ENCODE measurements at regions not wholly inside any gene's neighbourhood (a gene's known extent, or its start where the extent isn't known, plus 50 kb on each side); places are given as distances from the start of the nearest gene placed in this dataset.

- Histone ChIP-seq H3K9me3 (replicated peaks in 1 of 2; ENCODE audit: control insufficient read depth in 1 of 2, insufficient read depth in 1 of 2, low read length in 2 of 2) (peaks cover 0 to 13% of the 10 kb centered on the region in 2 donors), H3K4me3 (replicated peaks in 1 of 3; ENCODE audit: low read depth in 2 of 3, low read length in 3 of 3) (no peak overlapping the region), H3K27me3 (ENCODE audit: control insufficient read depth in 2 of 2, insufficient read depth in 2 of 2, low read length in 2 of 2) (peaks cover 43 to 62% of the 10 kb centered on the region in 2 donors), H3K79me2 (ENCODE audit: insufficient read depth, low read length) (no peaks in the 10 kb centered on the region), H3K27ac (ENCODE audit: low read depth in 1 of 2, low read length in 2 of 2) (no peak overlapping the region), H3K36me3 (replicated peaks in 1 of 2; ENCODE audit: control insufficient read depth in 1 of 2, insufficient read depth in 2 of 2, low read length in 2 of 2) (no peaks in the 10 kb centered on the region), H2AFZ (ENCODE audit: insufficient read depth, low read depth, low read length, poor library complexity, severe bottlenecking) (no peak overlapping the region), H3K4me2 (replicated peaks; ENCODE audit: extremely low read depth, low read length, poor library complexity, severe bottlenecking) (no peak overlapping the region), H3K4me1 (ENCODE audit: control insufficient read depth in 1 of 2, insufficient read depth in 2 of 2, low read length in 2 of 2) (no peaks in the 10 kb centered on the region), H4K20me1 (ENCODE audit: insufficient read depth, low read length) (no peaks in the 10 kb centered on the region), H3K9ac (ENCODE audit: insufficient read depth, low read length, poor library complexity, severe bottlenecking) (no peak overlapping the region)
- intact Hi-C loops (cut with micrococcal nuclease): no loop called here
- Mint-ChIP-seq H3K4me1 (peaks cover 3% of the 10 kb centered on the region), H3K27me3 (ENCODE audit: low read depth in 3 of 3) (peaks cover 26 to 69% (median 33%) of the 10 kb centered on the region in 3 donors), H3K9me3 (peaks cover 4 to 15% (median 8%) of the 10 kb centered on the region in 7 donors), H3K36me3 (no peaks in the 10 kb centered on the region), H3K27ac (no peak overlapping the region), H3K4me3 (peak overlapping the region in 1 of 2 donors; percentile 13)
- 83% methylated on average over 2 of the region's 4 CpGs for WGBS (ENCODE audit: insufficient coverage)
- DNase-seq: no peak
- TF ChIP-seq, protein P1, sequence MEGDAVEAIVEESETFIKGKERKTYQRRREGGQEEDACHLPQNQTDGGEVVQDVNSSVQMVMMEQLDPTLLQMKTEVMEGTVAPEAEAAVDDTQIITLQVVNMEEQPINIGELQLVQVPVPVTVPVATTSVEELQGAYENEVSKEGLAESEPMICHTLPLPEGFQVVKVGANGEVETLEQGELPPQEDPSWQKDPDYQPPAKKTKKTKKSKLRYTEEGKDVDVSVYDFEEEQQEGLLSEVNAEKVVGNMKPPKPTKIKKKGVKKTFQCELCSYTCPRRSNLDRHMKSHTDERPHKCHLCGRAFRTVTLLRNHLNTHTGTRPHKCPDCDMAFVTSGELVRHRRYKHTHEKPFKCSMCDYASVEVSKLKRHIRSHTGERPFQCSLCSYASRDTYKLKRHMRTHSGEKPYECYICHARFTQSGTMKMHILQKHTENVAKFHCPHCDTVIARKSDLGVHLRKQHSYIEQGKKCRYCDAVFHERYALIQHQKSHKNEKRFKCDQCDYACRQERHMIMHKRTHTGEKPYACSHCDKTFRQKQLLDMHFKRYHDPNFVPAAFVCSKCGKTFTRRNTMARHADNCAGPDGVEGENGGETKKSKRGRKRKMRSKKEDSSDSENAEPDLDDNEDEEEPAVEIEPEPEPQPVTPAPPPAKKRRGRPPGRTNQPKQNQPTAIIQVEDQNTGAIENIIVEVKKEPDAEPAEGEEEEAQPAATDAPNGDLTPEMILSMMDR (IDR thresholded peaks at IDR 0.05): no peak
These were observed 469.2 kb upstream of the TNP1 start for GRCh38 chr2:217329023-217329431.

GRCh38 chr2:217328622-217328978 is 468.7 kb upstream of the TNP1 start:
- H3K4me1 ChIP-seq (ENCODE audit: control insufficient read depth in 1 of 2, insufficient read depth in 2 of 2, low read length in 2 of 2): no peaks in the 10 kb centered on the region
- H3K4me3 ChIP-seq (replicated peaks in 1 of 3; ENCODE audit: low read depth in 2 of 3, low read length in 3 of 3): no peak overlapping the region
- Mint-ChIP-seq H3K4me1 (peaks cover 3% of the 10 kb centered on the region), H3K36me3 (no peaks in the 10 kb centered on the region), H3K27me3 (ENCODE audit: low read depth in 3 of 3) (peaks cover 30 to 69% (median 35%) of the 10 kb centered on the region in 3 donors), H3K4me3 (no peak overlapping the region), H3K27ac (no peak overlapping the region), H3K9me3 (peaks cover 8 to 19% (median 12%) of the 10 kb centered on the region in 7 donors)
- no peaks in the 10 kb centered on the region for H3K36me3 ChIP-seq (replicated peaks in 1 of 2; ENCODE audit: control insufficient read depth in 1 of 2, insufficient read depth in 2 of 2, low read length in 2 of 2)
- no peak for DNase-seq
- no peak overlapping the region for H2AFZ ChIP-seq (ENCODE audit: insufficient read depth, low read depth, low read length, poor library complexity, severe bottlenecking)
- no CpG with 5 or more reads among the region's 2 CpGs for WGBS (ENCODE audit: insufficient coverage)
- no peaks in the 10 kb centered on the region for H4K20me1 ChIP-seq (ENCODE audit: insufficient read depth, low read length)
- no peak overlapping the region for H3K27ac ChIP-seq (ENCODE audit: low read depth in 1 of 2, low read length in 2 of 2)
- H3K9me3 ChIP-seq (replicated peaks in 1 of 2; ENCODE audit: control insufficient read depth in 1 of 2, insufficient read depth in 1 of 2, low read length in 2 of 2): peaks cover 0 to 17% of the 10 kb centered on the region in 2 donors
- H3K27me3 ChIP-seq (ENCODE audit: control insufficient read depth in 2 of 2, insufficient read depth in 2 of 2, low read length in 2 of 2): peaks cover 46 to 66% of the 10 kb centered on the region in 2 donors
- no peak overlapping the region for H3K9ac ChIP-seq (ENCODE audit: insufficient read depth, low read length, poor library complexity, severe bottlenecking)
- H3K4me2 ChIP-seq (replicated peaks; ENCODE audit: extremely low read depth, low read length, poor library complexity, severe bottlenecking): no peak overlapping the region
- TF ChIP-seq, protein P1 (IDR thresholded peaks at IDR 0.05): no peak
- intact Hi-C loops (cut with micrococcal nuclease): no loop called here
- no peaks in the 10 kb centered on the region for H3K79me2 ChIP-seq (ENCODE audit: insufficient read depth, low read length)

All from CD14-positive monocyte (primary cell).